Astrocyte of the hippocampus (primary cell): ENCODE measurements at regions not wholly inside any gene's neighbourhood (a gene's known extent, or its start where the extent isn't known, plus 50 kb on each side); places are given as distances from the start of the nearest gene placed in this dataset.
"Not testable (repeated sequence)": the region's sequence is repeated elsewhere in the genome, so short reads cannot be mapped to it uniquely, and the experiment has no call there.

Source experiments
- DNase-seq: peaks from one replicate; pipeline ENCODE4 v3.0.0; 2011; ENCODE audit warnings: low read depth, low spot score

GRCh38 chr15:31487811-31488436, 161.3 kb downstream of the KLF13 start:
- DNase-seq, result no peak

GRCh38 chr15:31488437-31489204, 162.0 kb downstream of the KLF13 start:
- peak; percentile 89 for DNase-seq

- DNase-seq, result no peak
Observed at GRCh38 chr15:31489281-31489680, 162.6 kb downstream of the KLF13 start.

- DNase-seq, result peak; percentile 69
Observed at GRCh38 chr15:31489801-31490646, 163.4 kb downstream of the KLF13 start.

- no peak for DNase-seq
Observed at GRCh38 chr15:31494786-31495185, 168.2 kb downstream of the KLF13 start.

- DNase-seq, result no peak
Observed at GRCh38 chr15:31495281-31495680, 168.6 kb downstream of the KLF13 start.

- no peak for DNase-seq
Observed at GRCh38 chr15:31497838-31498237, 171.2 kb downstream of the KLF13 start.

- DNase-seq, result no peak
Observed at GRCh38 chr15:31498329-31498728, 171.7 kb downstream of the KLF13 start.

GRCh38 chr15:31498756-31499155, 172.1 kb downstream of the KLF13 start:
- DNase-seq, result no peak

GRCh38 chr15:31499236-31499952, 172.8 kb downstream of the KLF13 start:
- no peak for DNase-seq

GRCh38 chr15:31499953-31500765, 173.5 kb downstream of the KLF13 start:
- no peak for DNase-seq

GRCh38 chr15:31500766-31501449, 174.3 kb downstream of the KLF13 start:
- no peak for DNase-seq

GRCh38 chr15:31501536-31502157, 175.0 kb downstream of the KLF13 start:
- no peak for DNase-seq

GRCh38 chr15:31502541-31503229, 176.1 kb downstream of the KLF13 start:
- no peak for DNase-seq

- DNase-seq, result no peak
Observed at GRCh38 chr15:31503256-31503655, 176.6 kb downstream of the KLF13 start.

GRCh38 chr15:31503758-31504461, 177.3 kb downstream of the KLF13 start:
- DNase-seq, result no peak

- DNase-seq, result no peak
Observed at GRCh38 chr15:31504462-31504839, 177.8 kb downstream of the KLF13 start.

- not testable (repeated sequence) for DNase-seq
Observed at GRCh38 chr15:31507573-31507972, 180.9 kb downstream of the KLF13 start.

GRCh38 chr15:31508656-31509055, 182.0 kb downstream of the KLF13 start:
- no peak for DNase-seq
